Loucy (cell line): ENCODE measurements at regions not wholly inside any gene's neighbourhood (a gene's known extent, or its start where the extent isn't known, plus 50 kb on each side); places are given as distances from the start of the nearest gene placed in this dataset.

Experiments used
- H2AFZ ChIP-seq: fragments of 200-600 bp; sonication (generic); 2 replicates; pipeline ENCODE4 v1.6.0; 2016; ENCODE audit warnings: antibody characterized with exemption, mild to moderate bottlenecking, low read length, moderate library complexity
- H3F3A ChIP-seq: fragments of 200-600 bp; 2 replicates; pipeline ENCODE4 v1.6.0; 2016; ENCODE audit warnings: antibody characterized with exemption, low read depth, mild to moderate bottlenecking
- H3K27me3 ChIP-seq: fragments of 200-600 bp; sonication (generic); 2 replicates; pipeline ENCODE4 v1.6.1; 2014; ENCODE audit warnings: low read length, mild to moderate bottlenecking; ENCODE audit not compliant: insufficient read depth, poor library complexity, severe bottlenecking
- H3K36me3 ChIP-seq: fragments of 200-600 bp; sonication (generic); 2 replicates; pipeline ENCODE4 v1.6.1; 2016; ENCODE audit warnings: low read length; ENCODE audit not compliant: insufficient read depth
- H3K4me1 ChIP-seq: fragments of 200-600 bp; sonication (generic); 2 replicates; pipeline ENCODE4 v1.5.1; 2014; ENCODE audit warnings: low read length, mild to moderate bottlenecking; ENCODE audit not compliant: insufficient read depth, poor library complexity, severe bottlenecking
- H3K4me2 ChIP-seq: fragments of 200-600 bp; sonication (generic); 2 replicates; pipeline ENCODE4 v1.6.0; 2014; ENCODE audit warnings: antibody characterized with exemption, low read length, low read depth, mild to moderate bottlenecking; ENCODE audit not compliant: poor library complexity, severe bottlenecking
- H3K4me3 ChIP-seq: fragments of 200-600 bp; sonication (generic); 2 replicates; pipeline ENCODE4 v1.5.1; 2014; ENCODE audit warnings: low read length, mild to moderate bottlenecking, mixed read lengths; ENCODE audit not compliant: poor library complexity, severe bottlenecking
- H3K79me2 ChIP-seq: fragments of 200-600 bp; sonication (generic); 2 replicates; pipeline ENCODE4 v1.6.1; 2014; ENCODE audit warnings: low read length; ENCODE audit not compliant: insufficient read depth
- H3K9ac ChIP-seq: fragments of 200-600 bp; sonication (generic); 2 replicates; pipeline ENCODE4 v1.6.0; 2014; ENCODE audit warnings: mild to moderate bottlenecking, low read depth, low read length, moderate library complexity; ENCODE audit not compliant: poor library complexity, severe bottlenecking
- H3K9me2 ChIP-seq: fragments of 200-600 bp; sonication (generic); replicated peaks from 2 replicates; pipeline ENCODE4 v1.6.1; 2016; ENCODE audit warnings: low read depth, low read length, mixed read lengths
- H3K9me3 ChIP-seq: fragments of 200-600 bp; sonication (generic); 2 replicates; pipeline ENCODE4 v1.6.1; 2014; ENCODE audit warnings: mild to moderate bottlenecking, antibody characterized with exemption, low read length, low read depth; ENCODE audit not compliant: insufficient read depth
- H4K20me1 ChIP-seq: fragments of 200-600 bp; sonication (generic); 2 replicates; pipeline ENCODE4 v1.6.0; 2014; ENCODE audit warnings: antibody characterized with exemption, low read length, mild to moderate bottlenecking; ENCODE audit not compliant: insufficient read depth, poor library complexity, severe bottlenecking
- EZH2phosphoT487 ChIP-seq: fragments of 200-600 bp; IDR thresholded peaks from 2 replicates; pipeline ENCODE4 v1.6.1; 2018; ENCODE audit warnings: antibody characterized with exemption, mild to moderate bottlenecking, moderate library complexity, borderline replicate concordance
- TF ChIP-seq, protein P1 (sequence below): fragments of 200-600 bp; sonication (generic); conservative IDR thresholded peaks from 2 replicates; pipeline ENCODE4 v1.5.1; 2014; ENCODE audit warnings: mild to moderate bottlenecking, antibody characterized with exemption, low read length

DNA sequence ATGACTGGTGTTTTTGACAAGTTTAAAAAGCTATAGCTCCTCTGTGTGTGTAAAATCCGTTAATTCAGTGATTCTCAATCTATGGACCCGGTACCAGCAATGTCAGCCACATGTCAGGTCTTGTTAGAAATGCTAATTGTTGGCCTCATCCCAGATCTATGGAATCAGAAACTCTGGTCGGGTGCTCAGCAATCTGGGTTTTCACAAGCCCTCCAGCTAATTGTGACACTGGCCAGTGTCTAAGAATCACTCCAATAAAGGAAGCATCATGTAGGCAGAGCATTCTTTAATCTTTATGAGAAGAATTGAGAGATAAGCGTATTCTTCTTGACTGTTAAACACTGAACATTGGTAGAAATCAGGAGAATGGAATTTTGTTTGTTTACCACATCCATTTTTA, 1498.2 kb upstream of the TENM3 start:
- Histone ChIP-seq H3F3A (no peaks in the 10 kb centered on the region), H2AFZ (no peak overlapping the region), H3K9me2 (no peaks in the 10 kb centered on the region; the same call in 1 of the 2 replicates), H3K4me3 (no peak overlapping the region), H3K4me1 (no peaks in the 10 kb centered on the region), H3K79me2 (no peaks in the 10 kb centered on the region), H3K36me3 (no peaks in the 10 kb centered on the region), H3K9ac (no peak overlapping the region), H3K4me2 (no peak overlapping the region), H3K9me3 (no peaks in the 10 kb centered on the region; the same call in 1 of the 2 replicates), H4K20me1 (no peaks in the 10 kb centered on the region), H3K27me3 (no peaks in the 10 kb centered on the region)
- TF ChIP-seq, protein P1, sequence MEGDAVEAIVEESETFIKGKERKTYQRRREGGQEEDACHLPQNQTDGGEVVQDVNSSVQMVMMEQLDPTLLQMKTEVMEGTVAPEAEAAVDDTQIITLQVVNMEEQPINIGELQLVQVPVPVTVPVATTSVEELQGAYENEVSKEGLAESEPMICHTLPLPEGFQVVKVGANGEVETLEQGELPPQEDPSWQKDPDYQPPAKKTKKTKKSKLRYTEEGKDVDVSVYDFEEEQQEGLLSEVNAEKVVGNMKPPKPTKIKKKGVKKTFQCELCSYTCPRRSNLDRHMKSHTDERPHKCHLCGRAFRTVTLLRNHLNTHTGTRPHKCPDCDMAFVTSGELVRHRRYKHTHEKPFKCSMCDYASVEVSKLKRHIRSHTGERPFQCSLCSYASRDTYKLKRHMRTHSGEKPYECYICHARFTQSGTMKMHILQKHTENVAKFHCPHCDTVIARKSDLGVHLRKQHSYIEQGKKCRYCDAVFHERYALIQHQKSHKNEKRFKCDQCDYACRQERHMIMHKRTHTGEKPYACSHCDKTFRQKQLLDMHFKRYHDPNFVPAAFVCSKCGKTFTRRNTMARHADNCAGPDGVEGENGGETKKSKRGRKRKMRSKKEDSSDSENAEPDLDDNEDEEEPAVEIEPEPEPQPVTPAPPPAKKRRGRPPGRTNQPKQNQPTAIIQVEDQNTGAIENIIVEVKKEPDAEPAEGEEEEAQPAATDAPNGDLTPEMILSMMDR: no peak
- no peak for TF ChIP-seq EZH2phosphoT487

DNA sequence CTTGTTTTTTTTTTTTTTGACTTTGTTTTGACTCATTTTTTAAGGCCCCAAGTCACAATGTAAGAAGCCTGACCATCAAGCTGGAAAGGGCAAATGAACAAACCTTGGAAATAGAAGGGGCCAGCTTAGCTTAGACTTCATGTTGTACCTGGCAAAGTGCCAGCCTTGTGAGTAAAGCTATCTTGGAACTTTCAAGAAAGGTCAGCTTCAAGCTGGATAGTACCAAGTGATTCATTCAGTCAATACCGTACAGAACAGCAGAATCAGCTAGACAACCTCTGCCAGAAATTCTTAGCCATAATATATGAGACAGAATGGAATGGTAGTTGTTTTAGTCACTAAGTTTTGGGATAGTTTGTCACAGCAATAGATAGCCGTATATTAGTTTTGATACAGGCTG, 1492.2 kb upstream of the TENM3 start:
- H3K9ac ChIP-seq: no peak overlapping the region
- no peaks in the 10 kb centered on the region for H3K27me3 ChIP-seq
- no peaks in the 10 kb centered on the region for H3K36me3 ChIP-seq
- no peak for TF ChIP-seq EZH2phosphoT487
- TF ChIP-seq, protein P1: no peak
- H3K79me2 ChIP-seq: no peaks in the 10 kb centered on the region
- H3K9me3 ChIP-seq: no peaks in the 10 kb centered on the region; the same call in 1 of the 2 replicates
- no peaks in the 10 kb centered on the region for H3F3A ChIP-seq
- H2AFZ ChIP-seq: no peak overlapping the region
- no peaks in the 10 kb centered on the region for H3K9me2 ChIP-seq
- no peak overlapping the region for H3K4me2 ChIP-seq
- no peaks in the 10 kb centered on the region for H4K20me1 ChIP-seq
- H3K4me3 ChIP-seq: no peak overlapping the region
- H3K4me1 ChIP-seq: no peaks in the 10 kb centered on the region

DNA sequence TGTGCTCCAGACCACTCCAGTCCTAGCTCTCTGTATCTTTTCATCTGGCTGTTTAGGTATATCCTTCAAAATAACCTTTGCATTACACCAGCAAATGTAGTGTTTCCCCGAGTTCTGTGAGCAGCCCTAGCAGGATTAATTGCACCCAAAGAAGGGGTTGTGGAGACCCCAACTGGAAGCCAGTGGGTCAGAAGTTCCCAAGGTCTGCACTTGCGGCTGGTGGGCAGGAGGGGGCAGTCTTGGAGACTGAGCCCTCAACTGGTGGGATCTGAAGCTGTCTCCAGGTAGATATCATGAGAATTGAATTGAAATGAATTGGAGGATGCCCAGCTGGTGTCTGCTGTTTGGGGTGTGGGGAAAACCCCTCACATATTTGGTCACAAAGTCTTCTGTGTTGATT, 1485.3 kb upstream of the TENM3 start:
- Histone ChIP-seq H3K9me2 (no peaks in the 10 kb centered on the region), H3K4me1 (no peaks in the 10 kb centered on the region), H3K36me3 (no peaks in the 10 kb centered on the region), H3F3A (no peaks in the 10 kb centered on the region), H3K27me3 (no peaks in the 10 kb centered on the region), H3K4me3 (no peak overlapping the region), H4K20me1 (no peaks in the 10 kb centered on the region), H3K4me2 (no peak overlapping the region), H3K9ac (no peak overlapping the region), H2AFZ (no peak overlapping the region), H3K9me3 (no peaks in the 10 kb centered on the region), H3K79me2 (no peaks in the 10 kb centered on the region)
- no peak for TF ChIP-seq EZH2phosphoT487
- TF ChIP-seq, protein P1: no peak
